Activated naive CD8-positive, alpha-beta T cell treated with anti-CD3 and anti-CD28 coated beads, Interleukin-2, amount 50 U/mL, for 16 hours (primary cell): ENCODE measurements at regions not wholly inside any gene's neighbourhood (a gene's known extent, or its start where the extent isn't known, plus 50 kb on each side); places are given as distances from the start of the nearest gene placed in this dataset.
"Not testable (repeated sequence)": the region's sequence is repeated elsewhere in the genome, so short reads cannot be mapped to it uniquely, and the experiment has no call there.

Experiments used
- DNase-seq: peaks from one replicate; pipeline ENCODE4 v3.0.0-alpha.2; 2020; ENCODE audit warnings: low read depth, low spot score

- no peak for DNase-seq
Observed at GRCh38 chr9:19938990-19939733, 150.3 kb upstream of the SLC24A2 start.

GRCh38 chr9:19937121-19937520 is 148.3 kb upstream of the SLC24A2 start:
- DNase-seq: no peak

- no peak for DNase-seq
Observed at GRCh38 chr9:19936598-19936997, 147.8 kb upstream of the SLC24A2 start.

- no peak for DNase-seq
Observed at GRCh38 chr9:19935422-19935821, 146.6 kb upstream of the SLC24A2 start.

- no peak for DNase-seq
Observed at GRCh38 chr9:19934301-19934871, 145.5 kb upstream of the SLC24A2 start.

GRCh38 chr9:19931098-19931890 is 142.5 kb upstream of the SLC24A2 start:
- DNase-seq: no peak

- no peak for DNase-seq
Observed at GRCh38 chr9:19927560-19927959, 138.7 kb upstream of the SLC24A2 start.

GRCh38 chr9:19926774-19927173 is 137.9 kb upstream of the SLC24A2 start:
- DNase-seq: no peak

- DNase-seq: peak; percentile 81
Observed at GRCh38 chr9:19925674-19926503, 137.1 kb upstream of the SLC24A2 start.

- no peak for DNase-seq
Observed at GRCh38 chr9:19924080-19924479, 135.2 kb upstream of the SLC24A2 start.

- no peak for DNase-seq
Observed at GRCh38 chr9:19922476-19923118, 133.8 kb upstream of the SLC24A2 start.

GRCh38 chr9:19920401-19920800 is 131.6 kb upstream of the SLC24A2 start:
- no peak for DNase-seq

- DNase-seq: no peak
Observed at GRCh38 chr9:19918630-19919029, 129.8 kb upstream of the SLC24A2 start.

GRCh38 chr9:19914044-19914443 is 125.2 kb upstream of the SLC24A2 start:
- DNase-seq: no peak

- no peak for DNase-seq
Observed at GRCh38 chr9:19913151-19913550, 124.3 kb upstream of the SLC24A2 start.

GRCh38 chr9:19903076-19903475 is 114.2 kb upstream of the SLC24A2 start:
- DNase-seq: no peak

GRCh38 chr9:19901586-19901985 is 112.7 kb upstream of the SLC24A2 start:
- DNase-seq: no peak

- DNase-seq: no peak
Observed at GRCh38 chr9:19896161-19896560, 107.3 kb upstream of the SLC24A2 start.

- DNase-seq: not testable (repeated sequence)
Observed at GRCh38 chr9:19895578-19895977, 106.7 kb upstream of the SLC24A2 start.

- DNase-seq: no peak
Observed at GRCh38 chr9:19895006-19895405, 106.2 kb upstream of the SLC24A2 start.

GRCh38 chr9:19885608-19886007 is 96.8 kb upstream of the SLC24A2 start:
- DNase-seq: no peak
